K562 (cell line): ENCODE measurements at regions not wholly inside any gene's neighbourhood (a gene's known extent, or its start where the extent isn't known, plus 50 kb on each side); places are given as distances from the start of the nearest gene placed in this dataset.

Source experiments
- C11orf30 ChIP-seq: fragments of 450-650 bp; IDR thresholded peaks from 2 replicates; pipeline ENCODE4 v1.6.1; 2016; ENCODE audit warnings: low read depth, mild to moderate bottlenecking
- CREB3 ChIP-seq: fragments of 450-650 bp; conservative IDR thresholded peaks from 2 replicates; pipeline ENCODE4 v1.6.1; 2016; ENCODE audit warnings: missing genetic modification characterization, low read depth, mild to moderate bottlenecking, missing compliant biosample characterization, moderate library complexity
- GTF2E2 ChIP-seq: fragments of 200-800 bp; sonication (Bioruptor generic); IDR thresholded peaks from 2 replicates; pipeline ENCODE4 v1.6.1; 2016; ENCODE audit warnings: missing genetic modification characterization, missing compliant biosample characterization
- PYGO2 ChIP-seq: fragments of 450-650 bp; IDR thresholded peaks from 2 replicates; pipeline ENCODE4 v1.6.1; 2016; ENCODE audit warnings: mild to moderate bottlenecking, missing genetic modification characterization, moderate library complexity, missing compliant biosample characterization
- RERE ChIP-seq: sonication (generic); formaldehyde crosslinking; IDR thresholded peaks from 2 replicates; pipeline ENCODE4 v1.8.0; 2023; ENCODE audit warnings: missing genetic modification reagents, mild to moderate bottlenecking, borderline replicate concordance
- ZNF140 ChIP-seq: fragments of 250-450 bp; sonication (Bioruptor Pico); IDR thresholded peaks from 2 replicates; pipeline ENCODE4 v1.8.0; 2021; ENCODE audit warnings: moderate library complexity, mild to moderate bottlenecking, inconsistent platforms
- ZNF23 ChIP-seq: fragments of 250-450 bp; sonication (Bioruptor Pico); IDR thresholded peaks from 2 replicates; pipeline ENCODE4 v1.4.0; 2020; ENCODE audit warnings: mild to moderate bottlenecking
- ZNF586 ChIP-seq: fragments of 450-650 bp; formaldehyde crosslinking; conservative IDR thresholded peaks from 2 replicates; pipeline ENCODE4 v1.4.0; 2020; ENCODE audit warnings: mild to moderate bottlenecking, moderate library complexity

GRCh38 chr6:15107644-15108382, 138.1 kb upstream of the JARID2 start (continued):
- no peak for TF ChIP-seq RERE (CRISPR knock-in tag)
- TF ChIP-seq ZNF586 (CRISPR knock-in tag) = 0 out of 2 replicates have a peak, but pooled peaks have one; percentile 56
- no peak for TF ChIP-seq CREB3 (tag)
- no peak for TF ChIP-seq GTF2E2 (tag)
- TF ChIP-seq ZNF23 (CRISPR knock-in tag) = no peak
- peak; percentile 65; the same call in 1 of the 2 replicates for TF ChIP-seq ZNF140 (CRISPR knock-in tag)
- TF ChIP-seq C11orf30 = peak; percentile 83
- TF ChIP-seq PYGO2 (tag) = no peak
